ENCODE measurements at regions not wholly inside any gene's neighbourhood (a gene's known extent, or its start where the extent isn't known, plus 50 kb on each side); places are given as distances from the start of the nearest gene placed in this dataset.
"Not testable (repeated sequence)": the region's sequence is repeated elsewhere in the genome, so short reads cannot be mapped to it uniquely, and the experiment has no call there.

DNA sequence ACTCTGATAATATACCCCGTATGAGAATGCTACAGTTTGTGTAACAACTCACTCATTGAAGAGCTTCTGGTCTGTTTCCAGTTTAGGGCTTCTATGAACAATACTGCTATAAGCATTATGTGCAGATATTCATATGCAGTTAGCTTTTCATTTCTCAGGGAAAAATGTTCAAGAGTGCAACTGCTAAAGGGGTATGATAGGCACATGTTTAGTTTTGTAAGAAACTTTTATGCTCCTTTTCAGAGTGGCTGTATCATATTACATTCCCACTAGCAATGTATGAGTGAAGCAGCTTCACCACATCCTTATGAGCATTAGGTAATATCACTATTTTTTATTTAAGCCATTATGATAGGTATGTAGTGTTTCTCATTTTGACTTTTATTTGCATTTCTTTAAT lies 182.6 kb upstream of the CXCL12 start:
- no peak for DNase-seq (ENCODE audit: low spot score)

DNA sequence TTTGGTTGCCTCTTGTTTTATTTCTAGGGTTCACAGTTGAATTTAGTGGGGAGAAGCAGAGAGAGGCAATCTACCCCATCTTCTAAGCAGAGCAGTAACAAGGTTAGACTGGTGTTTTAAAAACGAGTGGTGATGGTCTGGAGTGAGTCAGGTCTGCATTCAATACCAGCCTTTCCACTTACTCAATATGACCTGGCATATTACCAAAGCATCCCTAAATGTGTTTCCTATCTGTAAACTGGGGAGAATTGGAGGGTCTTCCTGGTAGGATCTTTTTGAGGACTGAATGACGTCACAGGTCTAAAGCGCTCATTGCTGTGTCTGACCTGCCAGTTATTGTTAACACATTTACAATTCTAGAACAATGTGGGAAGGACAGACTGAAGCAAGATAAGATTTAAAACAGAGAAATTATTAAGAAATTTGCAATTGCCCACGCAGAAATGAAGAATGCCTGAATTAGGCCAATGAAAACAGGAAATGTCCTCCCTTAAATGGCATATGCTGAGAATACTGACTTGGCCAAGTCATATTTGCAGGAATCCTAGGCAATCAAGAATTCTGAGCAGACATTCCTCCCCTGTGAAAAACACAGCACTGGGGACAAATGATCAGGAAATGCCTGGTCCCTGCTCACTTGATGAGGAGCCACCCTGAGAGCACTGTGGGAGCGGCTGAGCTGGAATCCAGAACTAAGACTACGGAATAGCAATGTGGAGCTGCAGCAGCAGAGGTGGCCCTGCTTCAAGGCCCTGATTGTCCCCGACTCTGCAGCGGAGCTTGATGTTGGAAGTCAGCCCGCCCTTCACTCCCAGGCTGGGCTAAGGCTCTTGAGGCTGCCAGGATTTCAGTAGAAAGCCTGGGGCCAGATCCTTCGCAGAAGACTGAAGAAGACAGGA lies 184.5 kb upstream of the CXCL12 start:
- no peak for DNase-seq (ENCODE audit: low spot score)

DNA sequence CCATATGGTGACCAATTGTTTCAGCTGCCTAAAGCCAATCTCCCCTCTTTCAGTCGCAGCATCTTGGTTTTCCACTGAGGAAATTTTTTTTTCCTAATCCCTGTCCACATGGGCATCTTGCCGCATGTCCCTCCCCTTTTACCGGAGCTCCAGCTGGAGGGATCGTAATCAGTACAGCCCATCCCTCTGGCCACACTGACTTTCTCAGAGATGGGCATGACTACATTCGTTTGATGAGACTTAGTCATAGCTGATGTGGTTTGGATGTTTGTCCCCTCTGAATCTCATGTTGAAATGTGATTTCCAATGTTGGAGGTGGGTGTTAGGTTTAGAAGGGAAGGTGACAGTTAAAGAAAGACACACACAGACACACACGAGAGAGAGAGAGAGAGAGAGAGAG lies 186.8 kb upstream of the CXCL12 start:
- DNase-seq (ENCODE audit: low spot score): no peak

DNA sequence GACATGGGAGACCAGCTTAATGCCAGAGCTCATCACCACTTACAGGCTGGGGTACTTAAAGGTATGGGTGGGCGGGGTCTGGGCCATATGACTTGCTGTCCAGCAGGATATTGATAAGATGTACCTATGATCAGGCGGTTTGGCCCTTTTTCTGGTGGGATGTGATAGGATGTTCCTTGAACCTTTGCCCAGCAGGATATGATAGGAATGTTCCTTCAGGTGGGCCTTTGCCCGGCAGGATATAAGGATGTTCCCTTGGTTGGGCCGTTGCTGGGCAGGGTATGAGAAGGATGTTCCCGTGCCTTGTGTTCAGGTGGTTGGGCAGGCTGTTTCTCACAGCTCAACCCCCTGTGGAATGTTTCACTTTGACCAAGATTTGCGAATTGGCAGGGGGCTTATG lies 187.2 kb upstream of the CXCL12 start:
- no peak for DNase-seq (ENCODE audit: low spot score)

DNA sequence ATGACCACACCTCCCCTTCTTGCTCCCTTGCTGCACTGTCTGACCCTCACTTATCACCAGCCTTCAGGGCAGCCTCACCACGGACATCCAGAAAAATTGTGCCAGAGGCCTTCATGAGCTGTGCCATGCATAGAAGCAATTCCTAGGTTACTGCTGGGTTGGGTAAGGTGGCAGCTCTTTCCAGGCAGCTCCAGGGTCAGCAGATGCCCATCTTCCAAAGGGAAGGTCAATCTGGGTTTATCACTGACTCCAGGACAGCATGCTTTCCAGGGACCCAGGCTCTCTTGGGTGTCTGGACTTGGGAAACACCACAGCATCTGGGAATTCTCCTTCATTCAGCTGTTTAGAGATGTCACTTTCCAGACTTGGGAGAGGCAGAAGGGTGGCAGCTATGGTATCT lies 188.9 kb upstream of the CXCL12 start:
- no peak for DNase-seq (ENCODE audit: low spot score)

DNA sequence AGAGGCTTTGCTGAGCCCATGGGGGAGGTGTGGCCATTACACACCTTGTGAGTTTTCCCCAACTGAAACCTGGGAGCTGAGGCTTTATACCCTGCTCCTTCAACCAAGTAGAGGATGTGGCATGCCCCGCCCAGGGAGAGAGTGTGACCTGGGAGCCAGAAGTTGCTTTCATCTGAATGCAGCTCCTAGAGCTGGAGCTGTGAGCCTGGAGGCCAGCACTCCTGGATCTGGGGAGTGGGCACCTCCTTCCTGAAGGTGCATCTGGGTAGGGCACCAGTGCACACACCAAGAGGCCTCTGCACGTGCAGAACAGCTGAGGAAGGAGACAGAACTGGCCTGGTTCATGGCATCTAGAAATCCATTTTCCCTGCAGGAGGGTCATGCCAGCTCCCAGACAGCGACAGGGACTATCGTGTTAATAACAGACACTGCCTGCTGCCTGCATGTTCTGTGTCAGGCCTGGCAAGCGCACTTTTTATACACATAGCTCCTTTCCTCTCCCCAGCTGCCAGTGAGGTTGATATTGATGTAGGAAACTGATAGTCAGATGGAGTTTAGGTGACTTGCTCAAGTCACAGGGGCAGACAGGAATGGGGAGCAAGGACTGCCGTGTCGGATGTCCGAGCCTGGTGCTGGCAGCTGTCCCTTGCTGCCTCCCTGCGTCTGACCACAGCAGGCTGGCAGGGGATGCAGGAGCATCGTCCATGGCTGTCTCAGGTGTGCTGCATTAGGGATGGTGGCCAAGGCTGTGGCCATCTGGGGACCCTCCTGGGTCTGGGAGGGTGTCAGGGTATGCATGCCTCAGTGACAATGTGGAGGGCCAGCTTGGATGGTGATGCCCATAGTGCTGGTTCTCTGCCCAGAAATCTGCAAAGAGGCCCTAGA lies 189.9 kb upstream of the CXCL12 start:
- DNase-seq (ENCODE audit: low spot score): no peak

DNA sequence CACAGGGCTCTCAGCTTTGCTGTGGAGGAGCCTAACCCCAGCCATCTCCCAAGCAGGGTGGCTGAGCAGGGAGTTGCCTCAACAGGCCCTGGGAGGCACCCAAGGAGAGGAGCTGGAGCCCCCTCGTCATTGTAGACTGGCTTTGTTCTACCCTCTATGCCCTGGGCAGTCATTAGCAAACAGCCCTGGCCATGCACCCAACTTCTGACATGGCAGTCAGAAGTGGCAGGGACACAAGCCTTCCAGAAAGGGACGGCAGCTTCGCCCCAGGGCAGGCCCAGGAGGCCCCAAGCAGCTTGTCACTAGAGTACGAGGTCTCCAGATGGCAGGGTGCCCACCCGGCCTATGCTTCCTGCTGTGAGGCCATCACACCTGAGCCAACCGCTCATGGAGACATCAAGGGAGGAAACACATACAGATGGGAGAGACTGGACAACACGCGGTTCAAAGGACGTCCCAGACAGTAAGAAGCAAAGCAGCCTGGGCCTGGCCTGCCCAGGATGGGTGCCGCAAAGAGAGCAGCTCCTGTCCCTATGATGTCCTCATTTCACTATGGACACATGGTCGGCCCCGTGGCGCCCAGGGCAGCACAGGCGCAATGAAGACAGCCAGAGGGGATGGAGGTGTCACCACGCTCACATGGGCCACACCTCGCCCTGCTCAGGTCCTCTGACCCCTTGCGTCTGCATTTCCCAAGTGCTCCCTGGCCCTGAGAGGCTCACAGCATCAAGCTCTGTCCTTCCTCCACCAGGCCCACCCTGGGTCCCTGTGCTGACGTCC lies 190.9 kb upstream of the CXCL12 start:
- DNase-seq (ENCODE audit: low spot score): no peak

DNA sequence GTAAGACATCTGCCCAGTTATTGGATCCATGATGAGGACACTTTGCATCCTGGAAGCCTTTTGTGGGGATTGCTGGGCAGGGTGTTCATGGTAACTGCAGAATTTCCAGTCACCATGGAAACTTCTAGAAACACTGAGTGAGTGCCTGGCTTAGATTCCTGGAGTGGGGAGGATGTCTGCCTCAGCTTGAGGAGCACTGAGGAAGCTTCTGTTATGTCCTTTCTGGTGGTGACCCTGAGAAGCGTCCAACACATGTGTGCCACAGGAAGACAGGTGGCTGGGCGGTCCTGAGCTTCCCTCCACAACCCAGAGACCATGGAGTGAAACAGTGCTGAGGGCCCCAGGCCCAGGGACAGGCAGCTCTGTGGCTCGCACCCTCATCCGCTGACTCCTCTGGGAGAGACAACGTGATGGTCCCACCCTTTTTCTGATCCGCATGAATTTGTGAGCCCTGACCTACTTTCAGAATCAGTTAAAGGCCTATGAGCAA lies 191.8 kb upstream of the CXCL12 start:
- DNase-seq (ENCODE audit: low spot score): peak; percentile 34

DNA sequence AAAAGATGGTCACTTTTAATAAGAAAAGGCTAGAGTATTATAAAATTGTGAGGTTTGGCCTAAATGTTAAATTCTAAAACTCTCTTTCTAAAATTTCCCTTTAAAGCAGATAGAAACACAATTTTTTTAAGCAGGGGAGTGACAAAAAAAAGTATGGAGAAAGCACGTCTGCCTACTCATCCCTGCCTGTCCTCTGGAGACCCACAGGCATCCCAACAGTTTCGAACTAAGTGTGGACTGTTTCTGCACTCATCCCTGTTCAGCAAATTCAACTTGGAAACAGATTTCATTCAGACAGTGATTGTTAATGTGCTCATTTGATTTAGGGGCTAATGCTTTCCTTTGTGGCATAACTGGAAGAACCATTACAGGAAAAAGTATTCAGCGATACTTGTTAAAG lies 192.6 kb upstream of the CXCL12 start:
- no peak for DNase-seq (ENCODE audit: low spot score)

DNA sequence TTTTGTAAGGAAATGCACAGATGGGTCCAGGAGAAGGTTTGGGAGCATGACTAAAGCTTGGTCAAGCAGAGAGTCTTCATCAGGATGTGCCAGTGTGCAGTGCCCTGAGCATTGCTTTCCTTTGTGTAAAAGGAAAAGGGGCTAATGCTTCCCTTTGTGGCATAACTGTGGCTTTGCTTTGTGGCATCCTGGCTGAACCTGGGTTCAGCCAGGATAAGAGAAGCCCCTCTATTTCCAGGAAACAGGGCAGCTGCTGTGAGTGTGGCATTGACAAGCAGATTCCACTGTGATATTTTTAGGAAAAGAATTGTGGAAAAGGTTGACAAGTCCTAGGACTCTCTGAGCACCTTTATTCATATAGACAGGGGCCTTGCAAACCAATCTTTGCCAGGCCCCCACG lies 193.4 kb upstream of the CXCL12 start:
- DNase-seq (ENCODE audit: low spot score): no peak

DNA sequence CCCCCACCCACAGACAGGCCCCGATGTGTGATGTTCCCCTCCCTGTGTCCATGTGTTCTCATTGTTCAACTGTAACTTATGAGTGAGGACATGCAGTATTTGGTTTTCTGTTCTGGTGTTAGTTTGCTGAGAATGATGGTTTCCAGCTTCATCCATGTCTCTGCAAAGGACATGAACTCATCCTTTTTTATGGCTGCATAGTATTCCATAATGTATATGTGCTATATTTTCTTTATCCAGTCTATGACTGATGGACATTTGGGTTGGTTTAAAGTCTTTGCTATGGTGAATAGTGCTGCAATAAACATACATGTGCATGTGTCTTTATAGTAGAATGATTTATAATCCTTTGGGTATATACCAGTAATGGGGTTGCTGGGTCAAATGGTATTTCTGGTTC lies 194.1 kb upstream of the CXCL12 start:
- DNase-seq (ENCODE audit: low spot score): not testable (repeated sequence)

DNA sequence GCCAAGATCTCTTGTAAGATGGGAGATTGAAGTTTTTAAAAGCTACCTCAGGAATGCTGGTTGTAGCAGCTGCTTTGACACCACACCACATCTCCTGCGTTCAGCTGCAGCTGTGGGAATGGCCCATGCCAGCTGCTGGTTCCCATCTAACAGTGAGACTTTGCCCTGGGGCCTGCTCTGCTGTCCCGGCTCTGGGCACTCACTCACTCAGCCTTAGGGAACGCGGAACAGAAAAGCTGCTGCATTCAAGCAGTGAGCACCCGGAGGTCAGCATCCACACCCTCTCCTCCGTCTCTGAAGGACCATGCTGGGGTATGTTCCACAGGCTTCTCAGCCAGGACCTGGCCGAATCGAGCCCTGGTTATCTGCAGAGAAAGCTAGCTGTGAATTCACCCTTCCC lies 197.1 kb upstream of the CXCL12 start:
- DNase-seq (ENCODE audit: low spot score): no peak

DNA sequence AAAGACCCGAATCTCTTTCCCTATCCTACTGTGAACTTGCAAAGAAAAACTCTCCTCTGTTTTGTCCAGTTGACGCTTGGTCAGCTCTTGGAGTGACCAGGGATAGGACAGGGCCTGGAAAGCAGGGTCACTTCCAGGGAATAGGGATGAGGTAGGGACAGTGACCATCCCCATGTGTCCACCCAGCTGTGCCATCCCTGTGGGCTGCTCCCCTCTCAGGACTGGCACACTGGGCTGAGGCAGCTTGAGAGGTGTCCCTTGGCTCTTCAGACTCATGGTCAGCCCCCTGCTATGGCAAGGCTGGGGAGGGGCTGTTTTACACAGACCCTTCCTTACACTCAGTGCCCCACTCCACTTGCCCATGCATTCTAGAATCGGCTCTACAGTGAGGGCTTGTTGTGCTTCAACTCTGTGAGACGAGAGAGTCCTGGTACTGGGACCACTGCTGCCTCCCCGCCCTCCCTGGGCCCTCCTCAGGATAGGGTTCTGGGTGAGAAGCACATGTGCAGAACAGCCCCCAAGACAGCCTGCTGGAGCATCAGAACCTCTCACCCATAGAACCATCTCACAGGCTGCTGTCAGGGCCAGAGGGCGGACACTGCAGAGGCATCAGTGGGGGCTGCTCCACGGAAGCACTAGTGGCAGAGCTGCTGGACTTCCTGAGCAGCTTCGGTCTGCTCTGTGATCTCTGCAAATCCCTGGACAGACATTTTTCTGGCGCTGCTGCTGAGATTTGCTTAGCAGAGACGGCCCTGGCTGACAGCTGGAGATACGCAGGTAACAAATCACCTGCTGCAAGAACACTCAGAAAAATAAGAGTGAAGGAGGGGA lies 202.8 kb upstream of the CXCL12 start:
- no peak for DNase-seq (ENCODE audit: low spot score)

DNA sequence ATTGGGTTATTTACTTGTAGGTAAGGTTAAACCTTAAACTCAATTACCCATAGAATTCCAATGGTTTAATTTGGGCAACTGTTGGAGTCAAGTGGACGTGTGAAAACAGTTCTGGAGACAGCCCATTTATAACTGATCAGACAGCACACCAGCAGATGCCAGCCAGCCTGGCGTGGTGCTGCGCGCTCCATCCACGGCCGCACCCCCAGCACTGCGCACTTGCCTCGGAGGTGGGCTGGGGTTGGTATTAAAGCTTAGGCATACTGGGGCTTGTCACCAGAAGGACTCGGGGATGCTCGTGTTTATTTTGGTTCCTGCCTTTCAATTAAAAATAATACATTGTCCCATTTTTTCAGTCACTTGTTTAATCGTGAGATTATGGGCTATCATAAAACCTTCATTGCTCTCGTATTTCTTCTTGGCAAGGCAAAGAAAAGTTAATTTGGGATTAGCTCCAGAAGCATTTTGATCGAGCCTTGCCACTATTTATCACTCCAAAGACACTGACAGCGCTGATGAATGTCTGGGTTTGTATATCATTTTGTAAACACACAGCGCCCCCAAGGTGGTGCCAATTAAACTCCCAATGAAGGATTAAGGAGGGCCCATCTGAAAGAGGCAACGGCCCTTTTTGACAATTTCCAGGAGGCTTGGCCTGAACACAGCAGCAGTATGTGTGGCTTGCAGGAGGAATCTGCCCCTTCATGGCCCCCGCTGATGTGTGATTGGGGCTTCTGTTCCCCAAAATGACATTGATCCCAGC lies 204.5 kb upstream of the CXCL12 start:
- DNase-seq (ENCODE audit: low spot score): no peak

DNA sequence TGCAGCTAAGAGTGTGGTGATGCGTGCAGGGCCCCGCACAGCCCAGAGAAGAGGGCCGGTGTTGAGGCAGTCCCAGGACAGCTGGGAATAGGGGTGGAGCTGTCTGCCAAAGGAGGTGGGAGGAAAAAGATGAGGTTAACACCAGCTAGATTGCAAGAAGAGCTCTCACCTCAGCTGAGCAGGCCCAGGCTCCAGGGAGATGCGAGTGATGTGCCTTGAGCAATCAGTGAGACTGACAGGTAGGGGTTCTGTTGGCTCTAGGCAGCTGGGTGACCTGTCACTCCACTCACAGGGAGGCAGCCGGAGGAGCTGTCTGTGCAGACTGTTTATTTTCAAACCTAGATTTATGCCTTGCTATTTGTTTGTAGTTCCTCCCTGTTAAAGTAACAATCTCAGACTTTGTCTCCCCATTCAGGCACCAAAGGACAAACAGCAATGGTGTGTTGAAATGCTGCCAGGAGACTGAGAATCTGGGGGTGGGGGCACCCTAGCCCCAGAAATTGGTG lies 205.1 kb upstream of the CXCL12 start:
- no peak for DNase-seq (ENCODE audit: low spot score)

DNA sequence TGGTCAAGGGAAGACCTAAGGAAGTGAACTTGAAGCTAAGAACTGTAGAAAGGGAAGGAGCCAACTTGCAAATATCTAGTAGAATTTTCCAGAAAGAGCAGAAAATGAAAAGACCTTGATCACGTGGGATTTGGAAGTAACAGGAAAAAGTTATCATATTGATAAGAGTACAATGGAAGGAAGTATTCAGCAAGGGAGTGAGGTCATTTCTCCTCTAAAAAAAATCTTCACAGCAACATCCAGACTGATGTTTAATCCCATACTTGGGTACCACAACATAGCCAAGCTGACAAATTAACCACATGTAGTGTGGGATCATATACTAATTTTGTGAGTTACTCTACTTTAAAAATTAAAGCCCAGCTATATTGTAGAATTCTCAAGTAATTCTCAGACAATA lies 207.0 kb upstream of the CXCL12 start:
- no peak for DNase-seq (ENCODE audit: low spot score)

DNA sequence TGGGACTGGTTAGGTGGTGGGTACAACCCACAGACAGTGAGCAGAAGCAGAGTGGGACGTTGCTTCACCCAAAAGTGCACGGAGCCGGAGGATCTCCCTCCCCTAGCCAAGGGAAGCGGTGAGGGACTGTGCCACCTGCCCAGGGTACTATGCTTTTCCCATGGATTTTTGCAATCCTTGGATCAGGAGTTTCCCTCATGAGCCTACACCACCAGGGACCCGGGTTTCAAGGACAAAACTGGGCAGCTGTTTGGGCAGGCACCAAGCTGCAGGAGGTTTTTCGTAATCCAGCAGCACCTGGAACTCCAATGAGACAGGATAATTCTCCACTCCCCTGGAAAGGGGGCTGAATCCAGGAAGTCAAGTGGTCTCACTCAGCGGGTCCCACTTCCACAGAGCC lies 209.1 kb upstream of the CXCL12 start:
- DNase-seq (ENCODE audit: low spot score): no peak

DNA sequence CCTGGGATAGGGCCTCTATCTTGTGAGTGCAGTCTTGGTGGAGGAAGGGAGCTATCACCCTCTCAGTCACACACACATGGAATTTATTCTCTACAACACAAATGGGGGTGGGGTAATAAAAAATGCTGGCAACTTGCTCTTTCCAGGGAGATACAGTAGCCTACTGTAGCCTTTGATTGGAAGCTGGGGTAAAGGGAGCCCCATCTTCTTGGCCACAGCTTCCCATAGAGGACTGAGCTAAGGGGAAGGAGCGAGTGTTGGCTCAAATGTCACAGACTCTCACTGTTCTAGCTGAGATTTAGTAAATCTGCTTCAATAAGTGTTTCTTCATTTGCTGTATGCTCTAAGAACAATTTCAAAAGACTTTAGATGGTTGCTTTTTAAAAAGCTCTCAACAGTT lies 222.2 kb upstream of the CXCL12 start:
- no peak for DNase-seq (ENCODE audit: low spot score)

DNA sequence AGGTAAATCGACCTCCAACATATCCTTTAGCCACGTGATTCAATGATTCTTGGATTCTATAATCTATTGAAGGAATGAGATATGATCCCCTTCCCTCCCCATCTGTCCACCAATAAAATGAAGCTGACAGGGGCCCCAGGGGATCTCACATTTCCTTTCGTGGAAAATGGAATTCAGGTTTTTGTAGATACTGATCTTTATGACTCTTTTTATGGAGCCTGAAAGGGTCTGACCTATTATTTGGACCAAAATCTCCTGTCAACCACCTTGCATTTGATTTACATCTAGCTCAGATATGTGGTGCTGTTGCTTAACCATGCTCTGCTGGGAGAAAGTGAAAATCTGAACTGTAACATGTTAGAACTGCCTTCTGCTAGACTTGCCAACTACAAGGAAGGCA lies 234.0 kb upstream of the CXCL12 start:
- DNase-seq (ENCODE audit: low spot score): no peak

DNA sequence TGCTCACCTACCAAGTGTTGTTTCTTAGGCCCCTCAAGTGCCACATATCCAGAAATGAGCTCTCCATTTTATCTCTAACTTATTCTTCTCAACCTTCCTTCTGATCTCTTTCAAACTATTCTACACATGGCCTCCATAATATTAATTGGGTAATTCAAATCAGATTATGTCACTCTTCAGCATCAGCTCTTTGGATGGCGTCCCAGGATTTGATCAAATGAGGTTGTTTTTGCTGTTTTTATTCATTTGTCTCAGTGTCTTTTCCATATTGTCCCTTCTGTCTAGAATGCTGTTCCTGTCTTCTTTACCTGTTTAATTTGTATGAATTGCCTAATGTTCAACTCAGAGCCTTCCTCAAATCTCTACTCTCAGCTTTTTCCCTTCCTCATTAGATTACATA lies 234.6 kb upstream of the CXCL12 start:
- DNase-seq (ENCODE audit: low spot score): no peak
